GM19239 (cell line): ENCODE measurements at regions not wholly inside any gene's neighbourhood (a gene's known extent, or its start where the extent isn't known, plus 50 kb on each side); places are given as distances from the start of the nearest gene placed in this dataset.

Source experiments
- DNase-seq: peaks from one replicate; pipeline ENCODE4 v3.0.0; 2011; ENCODE audit warnings: low spot score; ENCODE audit not compliant: insufficient read length
- FAIRE-seq: peaks from 2 replicates; lab custom pipeline; 2011; peaks lifted over from hg19 to GRCh38; lab: Jason Lieb, UNC

- DNase-seq: no peak
- FAIRE-seq: no peak
Observed at GRCh38 chr17:63358956-63359355, 87.2 kb downstream of the CYB561 start.

- DNase-seq (no peak), FAIRE-seq (no peak)
Observed at GRCh38 chr17:63361182-63361581, 84.9 kb downstream of the CYB561 start.

- DNase-seq (no peak), FAIRE-seq (no peak)
Observed at GRCh38 chr17:63362115-63362514, 84.0 kb downstream of the CYB561 start.

- DNase-seq (no peak), FAIRE-seq (no peak)
Observed at GRCh38 chr17:63364387-63364786, 81.7 kb downstream of the CYB561 start.

GRCh38 chr17:63364944-63365343 lies 81.2 kb downstream of the CYB561 start:
- DNase-seq (no peak), FAIRE-seq (no peak)

GRCh38 chr17:63365366-63366240 lies 80.5 kb downstream of the CYB561 start:
- no peak for FAIRE-seq
- no peak for DNase-seq

- DNase-seq (no peak), FAIRE-seq (no peak)
Observed at GRCh38 chr17:63366241-63366566, 79.9 kb downstream of the CYB561 start.

GRCh38 chr17:63369233-63369632 lies 76.9 kb downstream of the CYB561 start:
- FAIRE-seq (no peak), DNase-seq (no peak)

- FAIRE-seq (no peak), DNase-seq (no peak)
Observed at GRCh38 chr17:63370696-63371095, 75.4 kb downstream of the CYB561 start.

- DNase-seq (no peak), FAIRE-seq (no peak)
Observed at GRCh38 chr17:63376949-63377348, 69.2 kb downstream of the CYB561 start.

GRCh38 chr17:63378411-63379375 lies 67.4 kb downstream of the CYB561 start:
- FAIRE-seq (no peak), DNase-seq (no peak)

- DNase-seq (no peak), FAIRE-seq (no peak)
Observed at GRCh38 chr17:63379636-63380035, 66.5 kb downstream of the CYB561 start.

- FAIRE-seq (no peak), DNase-seq (no peak)
Observed at GRCh38 chr17:63381101-63381729, 64.9 kb downstream of the CYB561 start.

- DNase-seq: no peak
- no peak for FAIRE-seq
Observed at GRCh38 chr17:63382136-63382535, 64.0 kb downstream of the CYB561 start.
